CD4-positive, alpha-beta T cell treated with Interleukin-4 for 1 hour (primary cell): ENCODE measurements at regions not wholly inside any gene's neighbourhood (a gene's known extent, or its start where the extent isn't known, plus 50 kb on each side); places are given as distances from the start of the nearest gene placed in this dataset.
A peak's percentile ranks its signal among the peaks of the same experiment; 100 is the strongest.
"Not testable (repeated sequence)": the region's sequence is repeated elsewhere in the genome, so short reads cannot be mapped to it uniquely, and the experiment has no call there.

Experiments used
- DNase-seq, 2 donors: peaks; one replicate each; pipeline ENCODE4 v3.0.0-alpha.2; 2020 to 2022

DNA sequence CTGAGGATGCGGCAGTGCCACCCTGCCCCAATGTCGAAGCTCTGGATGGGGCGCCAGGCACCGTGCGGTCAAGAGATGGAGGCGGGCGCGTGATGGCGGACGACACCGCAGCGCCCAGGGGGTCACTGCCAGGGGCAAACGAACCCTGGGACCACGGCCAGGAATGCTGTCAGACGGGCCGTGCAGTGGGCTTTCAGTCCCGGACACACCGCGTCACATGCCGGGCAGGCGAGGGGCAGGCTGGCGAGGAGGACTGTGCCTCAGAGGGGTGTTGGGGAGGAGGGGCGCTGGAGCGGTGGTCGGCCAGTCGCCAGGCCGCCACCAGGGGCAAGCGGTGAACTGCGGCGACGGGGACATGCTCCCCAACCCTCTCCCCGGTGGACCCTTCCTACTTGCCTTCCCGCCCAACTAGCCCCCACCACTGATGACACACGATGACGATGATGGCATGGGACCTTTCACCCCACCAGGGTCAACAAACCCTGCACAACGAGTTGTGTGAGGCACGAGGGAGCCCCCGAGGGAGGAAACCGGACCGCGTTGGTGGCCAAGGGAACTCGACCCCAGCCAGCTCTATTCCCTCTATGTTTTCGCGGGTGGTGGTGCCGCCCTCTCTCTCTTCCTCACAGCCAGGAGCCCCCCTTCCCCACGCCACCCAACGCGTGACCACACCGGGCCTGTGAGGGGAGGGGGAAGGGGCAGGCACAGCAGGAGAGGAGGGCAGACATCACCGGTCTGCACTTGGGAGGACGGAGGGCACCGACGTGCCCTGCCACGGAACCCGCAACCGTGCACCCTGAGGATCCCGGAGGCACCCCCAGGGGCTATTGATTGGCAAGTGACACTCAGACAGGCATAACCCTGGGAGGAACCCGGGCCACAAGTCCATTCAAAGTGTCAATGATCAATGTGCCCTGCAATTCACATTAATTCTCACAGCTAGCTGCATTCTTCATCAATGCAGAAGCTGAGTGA, 1960.9 kb upstream of the DEFB115 start:
- DNase-seq = no peak

DNA sequence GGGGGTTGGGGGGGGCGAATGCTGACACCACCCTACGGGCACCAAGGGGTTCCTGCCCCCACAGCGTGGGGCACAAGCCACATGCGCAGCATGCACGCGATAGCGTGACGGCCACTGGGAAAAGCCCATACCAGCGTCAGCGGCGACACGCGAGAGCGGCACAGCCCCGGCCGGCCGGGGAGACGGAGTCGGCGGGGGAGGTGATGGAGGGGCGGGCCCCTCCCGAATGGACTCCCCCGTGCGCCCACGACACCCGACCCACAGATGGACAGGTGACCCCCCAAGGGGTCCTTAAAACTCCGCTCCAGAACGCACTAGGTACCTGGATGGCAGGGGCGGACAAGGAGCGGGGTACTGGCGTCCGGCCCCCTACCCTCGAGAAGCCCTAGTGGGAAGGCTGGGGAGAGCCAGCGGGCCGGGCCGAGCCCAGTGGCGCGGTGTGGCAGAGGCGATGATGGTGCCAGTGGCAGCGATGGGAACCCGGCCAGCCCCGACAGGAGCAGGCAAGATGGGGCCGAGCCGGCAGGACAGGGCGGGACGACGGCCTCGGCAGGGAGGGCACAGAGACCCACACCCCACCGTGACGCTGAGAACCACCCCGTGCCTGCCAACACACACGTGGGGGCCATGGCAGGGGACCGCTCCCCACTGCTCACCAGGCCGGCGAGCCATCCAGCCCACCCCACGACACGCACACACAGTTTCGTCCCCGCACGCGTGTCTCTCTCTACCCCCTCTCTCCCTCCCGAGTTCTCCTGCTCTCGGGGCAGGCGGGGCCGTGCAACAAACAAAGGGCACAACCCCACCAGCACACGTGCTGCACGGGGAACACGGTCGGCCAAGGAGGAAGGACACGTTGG, 1959.8 kb upstream of the DEFB115 start:
- DNase-seq = no peak

GRCh38 chr20:29298271-29298590, 1959.2 kb upstream of the DEFB115 start:
- no peak for DNase-seq

DNA sequence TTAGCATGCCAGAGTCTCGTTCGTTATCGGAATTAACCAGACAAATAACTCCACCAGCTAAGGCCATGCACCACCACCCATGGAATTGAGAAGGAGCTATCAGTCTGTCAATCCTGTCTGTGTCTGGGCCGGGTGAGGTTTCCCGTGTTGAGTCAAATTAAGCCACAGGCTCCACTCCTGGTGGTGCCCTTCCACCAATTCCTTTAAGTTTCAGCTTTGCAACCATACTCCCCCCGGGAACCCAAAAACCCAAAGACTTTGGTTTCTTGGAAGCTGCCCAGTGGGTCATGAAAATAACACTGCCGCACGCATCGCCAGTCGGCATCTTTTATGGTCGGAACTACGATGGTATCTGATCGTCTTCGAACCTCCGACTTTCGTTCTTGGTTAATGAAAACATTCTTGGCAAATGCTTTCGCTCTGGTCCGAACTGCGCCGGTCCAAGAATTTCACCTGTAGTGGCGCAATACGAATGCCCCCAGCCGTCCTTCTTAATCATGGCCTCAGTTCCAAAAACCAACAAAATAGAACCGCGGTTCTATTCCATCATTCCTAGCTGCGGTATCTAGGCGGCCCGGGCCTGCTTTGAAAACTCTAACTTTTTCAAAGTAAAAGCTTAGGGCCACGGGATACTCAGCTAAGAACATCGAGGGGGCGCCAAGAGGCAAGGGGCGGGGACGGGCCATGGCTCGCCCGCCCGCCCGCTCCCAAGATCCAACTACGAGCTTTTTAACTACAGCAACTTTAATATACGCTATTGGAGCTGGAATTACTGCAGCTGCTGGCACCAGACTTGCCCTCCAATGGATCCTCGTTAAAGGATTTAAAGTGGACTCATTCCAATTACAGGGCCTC, 1958.5 kb upstream of the DEFB115 start:
- DNase-seq = no peak

DNA sequence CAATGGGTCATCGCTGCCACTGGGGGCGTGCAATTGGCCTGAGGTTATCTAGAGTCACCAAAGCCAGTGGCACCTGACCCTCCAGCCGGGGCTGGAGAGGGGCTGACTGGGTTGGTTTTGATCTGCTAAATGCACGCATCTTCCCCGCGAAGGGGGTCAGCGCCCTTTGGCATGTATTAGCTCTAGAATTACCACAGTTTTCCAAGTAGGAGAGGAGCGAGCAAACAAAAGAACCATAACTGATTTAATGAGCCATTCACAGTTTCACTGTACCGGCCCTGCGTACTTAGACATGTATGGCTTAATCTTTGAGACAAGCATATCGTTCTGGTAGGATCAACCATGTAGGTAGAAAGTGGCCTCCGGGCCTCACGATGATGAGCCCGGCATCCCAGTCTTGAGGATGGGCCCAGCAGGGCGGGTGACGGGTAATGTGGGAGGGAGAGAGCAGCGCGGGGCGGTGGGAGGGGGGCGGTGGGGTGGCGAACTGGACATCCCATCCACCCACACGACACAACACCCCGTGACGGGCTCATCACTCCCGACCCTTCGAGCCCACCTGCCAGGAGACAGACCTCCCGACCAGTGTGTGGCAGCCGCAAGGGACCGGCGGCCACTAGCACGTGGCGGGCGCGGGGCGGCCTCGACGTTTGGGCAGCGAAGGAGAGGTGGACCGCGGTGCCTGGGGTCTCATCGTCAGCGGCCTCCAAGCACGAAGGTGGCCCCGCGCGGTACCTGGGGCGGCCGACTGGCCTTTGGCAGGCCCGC, 1957.5 kb upstream of the DEFB115 start:
- DNase-seq = no peak

DNA sequence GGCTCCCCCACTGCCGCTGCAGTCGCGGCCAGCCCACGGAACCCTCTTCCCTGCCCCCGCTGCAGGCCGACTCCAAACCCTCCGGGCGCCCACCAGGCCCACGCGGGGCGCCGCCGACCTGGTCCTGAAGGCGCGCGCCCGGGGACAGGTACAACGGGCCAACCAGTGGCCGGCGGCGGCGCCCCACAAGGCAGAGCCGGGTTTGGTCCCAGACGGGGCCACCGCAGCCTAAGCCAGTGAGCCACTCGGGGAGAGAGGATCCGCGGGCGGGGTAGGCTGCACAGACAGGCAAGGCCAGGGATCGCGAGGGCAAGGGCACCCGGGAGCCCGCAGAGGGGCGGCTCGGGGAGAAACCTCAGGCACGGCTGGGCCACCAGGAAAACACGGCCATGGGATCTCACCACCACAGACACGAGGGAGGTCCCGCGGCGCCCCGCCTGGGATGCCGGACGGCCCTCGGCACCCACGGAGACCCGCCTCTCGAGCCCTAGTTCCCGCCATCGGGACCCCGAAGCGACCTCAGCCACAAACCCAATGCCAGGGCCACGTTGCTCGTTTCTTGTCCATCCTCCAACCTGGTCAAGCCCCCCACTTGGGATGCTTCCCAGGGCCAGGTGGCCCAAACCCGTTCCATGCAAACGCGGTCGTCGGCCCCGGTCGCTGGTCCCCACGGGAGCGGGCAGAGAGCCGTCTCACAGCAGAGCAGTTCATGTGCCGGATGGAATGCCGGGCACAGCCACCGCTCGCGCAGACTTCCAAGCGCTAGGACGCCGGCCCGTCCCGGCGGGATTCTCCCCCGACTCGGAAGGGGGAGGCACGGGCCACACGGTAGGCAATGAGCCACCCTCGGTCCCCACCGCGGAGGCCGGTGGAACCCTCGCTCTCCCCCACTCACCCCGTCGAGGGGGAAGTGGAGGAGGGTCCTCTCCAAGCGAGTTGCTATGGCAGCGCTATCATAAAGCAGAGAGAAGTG, 1956.6 kb upstream of the DEFB115 start:
- no peak for DNase-seq

DNA sequence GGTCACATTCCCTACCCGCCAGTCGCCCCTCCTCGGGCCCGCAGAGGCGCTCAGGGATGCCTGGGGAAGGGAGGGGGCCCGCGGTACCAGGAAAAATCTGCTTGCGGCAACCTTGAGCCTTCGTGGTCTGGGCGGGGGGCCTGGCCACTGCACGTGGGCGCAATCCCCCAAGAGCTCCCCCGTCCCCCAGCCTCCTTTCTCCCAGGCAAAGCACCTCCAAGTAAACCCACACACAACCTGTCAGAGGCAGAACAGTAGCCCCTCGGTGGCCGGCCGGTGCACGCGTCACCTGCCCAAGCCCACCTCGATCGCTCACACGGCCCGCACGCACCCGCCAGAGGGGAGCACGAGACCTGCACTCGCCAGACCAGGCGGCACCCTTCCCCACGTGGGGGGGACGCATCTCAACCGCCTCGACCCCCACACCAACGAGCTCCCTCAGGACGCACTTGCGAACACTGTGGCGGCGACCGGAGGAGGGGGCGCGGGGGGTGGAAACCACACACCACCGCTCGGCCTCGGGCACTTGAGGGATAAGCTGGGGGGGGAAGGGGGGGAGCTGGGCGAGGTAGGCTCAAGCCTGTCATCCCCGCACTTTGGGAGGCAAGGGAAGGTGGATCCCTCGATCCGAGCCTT, 1955.7 kb upstream of the DEFB115 start:
- no peak for DNase-seq

DNA sequence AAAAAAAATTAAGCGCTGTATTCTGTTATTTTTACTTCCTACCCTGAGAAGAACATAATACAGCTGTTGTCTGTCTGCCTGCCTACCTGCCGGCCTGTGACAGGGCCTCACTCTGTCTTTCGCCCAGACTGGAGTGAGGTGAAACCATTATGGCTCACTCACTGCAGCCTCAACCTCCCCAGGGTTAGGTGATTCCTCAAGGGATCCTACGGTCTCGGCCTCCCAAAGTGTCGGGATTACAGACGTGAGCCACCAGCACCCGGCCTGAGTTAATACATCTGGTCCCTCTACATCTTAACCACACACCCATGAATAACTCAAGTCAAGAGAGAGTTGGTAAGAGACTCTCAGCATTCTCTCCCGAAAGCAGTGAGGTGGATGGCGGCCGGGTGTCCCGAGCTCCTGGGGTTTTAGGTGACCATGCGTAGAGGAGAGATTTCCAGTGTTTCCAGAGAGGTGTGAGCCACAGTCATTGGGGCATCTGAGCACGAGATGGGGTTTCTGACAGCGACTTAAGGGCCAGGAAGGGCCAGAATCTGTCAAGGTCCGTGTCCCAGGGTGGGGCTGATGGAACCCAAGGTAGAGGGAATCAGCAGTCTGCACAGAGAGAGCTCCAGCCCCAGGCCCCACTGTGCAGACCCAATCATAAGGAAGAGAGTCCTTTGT, 1954.4 kb upstream of the DEFB115 start:
- DNase-seq = no peak

DNA sequence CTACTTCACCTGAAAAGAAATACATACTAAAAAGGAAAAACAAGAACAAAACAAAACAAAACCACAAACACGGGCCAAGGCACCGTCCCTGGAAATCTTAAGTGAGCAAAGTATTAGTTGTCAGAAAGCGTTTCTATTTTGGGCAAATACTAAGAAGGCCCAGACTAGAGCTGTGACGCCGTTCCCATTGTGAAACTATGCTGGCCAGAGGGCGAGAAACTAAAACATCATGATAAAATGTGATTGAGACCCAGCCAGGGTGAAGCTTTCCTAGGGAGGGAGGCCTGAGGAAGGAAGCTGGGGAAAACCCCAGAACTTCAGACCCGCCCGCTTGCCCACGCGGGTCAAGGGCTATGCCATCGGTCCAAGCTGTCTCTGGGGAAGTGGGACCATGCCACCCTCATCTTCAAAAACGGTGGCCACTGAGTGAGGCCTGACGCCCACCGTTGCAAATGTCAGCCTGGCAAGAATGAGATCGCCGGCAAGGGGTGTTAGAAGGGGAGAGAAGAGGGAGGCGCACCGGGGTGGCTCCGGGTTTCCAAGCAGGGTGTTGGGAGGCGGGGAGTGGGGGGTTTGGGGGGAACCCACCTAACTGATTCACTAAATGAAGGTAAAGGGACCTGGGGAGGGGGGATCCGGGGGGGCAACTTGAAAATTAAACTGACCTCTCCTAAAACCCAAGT, 1950.9 kb upstream of the DEFB115 start:
- peak in 1 of 2 donors; percentile 38 for DNase-seq

- not testable (repeated sequence) for DNase-seq
These were observed 1950.0 kb upstream of the DEFB115 start for GRCh38 chr20:29307484-29307883.

DNA sequence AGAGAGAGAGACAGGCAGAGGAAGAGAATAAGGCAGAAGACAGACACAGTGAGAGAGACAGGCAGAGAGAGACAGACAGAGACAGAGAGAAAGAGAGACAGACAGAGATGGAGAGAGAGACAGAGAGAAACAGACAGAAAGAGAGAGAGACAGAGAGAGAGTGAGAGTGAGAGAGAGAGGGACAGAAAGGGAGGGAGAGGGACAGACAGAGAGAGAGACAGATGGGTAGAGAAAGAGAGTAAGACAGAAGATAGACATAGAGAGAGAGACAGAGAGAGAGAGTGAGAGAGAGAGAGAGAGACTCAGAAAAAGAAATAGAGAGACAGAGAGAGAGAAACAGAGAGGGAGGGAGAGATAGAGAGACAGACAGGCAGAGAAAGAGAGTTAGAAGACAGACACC, 1948.5 kb upstream of the DEFB115 start:
- DNase-seq = not testable (repeated sequence)

- not testable (repeated sequence) for DNase-seq
These were observed 1948.0 kb upstream of the DEFB115 start for GRCh38 chr20:29309481-29309880.

DNA sequence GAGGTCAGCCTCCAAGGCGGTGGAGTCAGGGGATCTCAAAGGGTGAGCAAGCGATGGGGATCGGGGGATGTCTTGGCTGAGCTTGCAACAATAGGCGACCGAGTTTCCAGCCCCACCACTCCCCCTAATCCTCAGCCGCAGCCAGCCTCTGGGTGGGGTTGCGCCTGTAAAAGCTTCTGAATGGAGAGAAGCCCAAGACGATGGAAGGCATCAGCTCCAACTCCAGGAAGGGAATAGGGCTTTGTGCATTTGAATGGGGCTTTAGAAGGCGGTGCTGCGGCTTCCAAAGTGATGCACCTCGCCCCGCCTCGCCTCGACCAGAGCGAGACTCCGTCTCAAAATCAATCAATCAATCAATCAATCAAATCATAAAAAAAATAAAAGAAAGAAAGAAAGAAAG, 1946.4 kb upstream of the DEFB115 start:
- not testable (repeated sequence) for DNase-seq

- not testable (repeated sequence) for DNase-seq
These were observed 1944.8 kb upstream of the DEFB115 start for GRCh38 chr20:29312679-29313078.

DNA sequence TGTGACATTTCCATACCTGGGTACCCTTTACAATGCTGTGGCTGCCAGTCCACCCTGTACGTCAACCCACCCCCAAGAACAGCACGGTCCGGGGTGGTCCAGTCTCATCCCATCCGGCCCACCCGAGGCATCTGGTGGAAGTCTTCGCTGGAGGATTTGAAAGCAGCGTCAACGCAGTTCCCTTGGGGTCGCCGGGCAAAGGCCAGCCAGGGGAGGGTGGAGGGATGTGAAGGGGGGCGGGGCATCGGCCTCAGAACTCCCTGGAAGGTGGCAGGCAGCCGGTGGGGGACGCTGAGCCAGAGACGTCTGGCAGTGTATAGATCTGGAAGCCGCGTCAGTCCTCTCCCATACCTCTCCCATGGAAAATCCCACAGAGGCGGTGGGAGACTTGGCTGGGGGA, 1944.0 kb upstream of the DEFB115 start:
- no peak for DNase-seq

DNA sequence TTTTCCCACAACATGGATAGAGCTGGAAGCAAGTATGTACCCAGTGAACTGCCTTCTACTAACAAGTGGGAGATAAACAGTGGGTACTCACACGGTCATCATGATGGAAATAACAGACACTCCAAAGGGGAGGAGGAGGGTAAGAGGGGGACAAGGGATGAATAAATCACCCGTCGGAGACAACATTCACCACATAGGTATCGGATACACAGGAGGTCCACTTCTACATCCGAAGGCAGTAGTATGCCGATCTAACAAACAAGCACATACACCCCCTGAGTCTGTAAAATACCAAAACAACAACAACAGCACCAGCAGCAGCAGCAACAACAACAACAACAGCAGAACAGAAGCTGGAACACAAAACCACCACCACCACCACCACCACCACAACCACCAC, 1943.2 kb upstream of the DEFB115 start:
- DNase-seq = no peak

GRCh38 chr20:29318871-29319461, 1938.5 kb upstream of the DEFB115 start:
- DNase-seq = no peak

DNA sequence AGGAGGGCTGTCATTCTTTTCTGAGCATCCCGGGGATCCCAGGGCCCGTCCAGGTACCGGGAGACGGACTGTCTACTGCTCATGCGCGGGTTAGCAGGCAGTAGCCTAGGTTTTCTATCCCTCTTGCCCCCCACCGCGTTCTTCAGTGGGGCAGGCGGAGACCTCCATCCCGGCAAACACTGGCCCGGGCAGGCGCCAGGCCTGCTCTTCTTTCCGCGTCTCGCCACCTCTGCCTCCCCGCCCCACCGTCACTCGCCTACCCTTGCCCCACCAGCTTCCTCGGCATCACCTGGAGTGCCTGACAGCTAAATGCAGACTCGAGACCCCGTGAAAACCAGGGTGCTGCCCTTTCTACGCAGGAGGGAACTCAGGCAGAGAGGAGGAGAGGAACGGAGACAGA, 1937.7 kb upstream of the DEFB115 start:
- DNase-seq = no peak
